ENCODE measurements at regions not wholly inside any gene's neighbourhood (a gene's known extent, or its start where the extent isn't known, plus 50 kb on each side); places are given as distances from the start of the nearest gene placed in this dataset.

- TF ChIP-seq EZH2 (IDR thresholded peaks at IDR 0.05; ENCODE audit: borderline replicate concordance, low read depth, low read length, severe bottlenecking) (no peak), CTCF (IDR thresholded peaks at IDR 0.05; ENCODE audit: borderline replicate concordance, extremely low read depth, low read length, poor library complexity, severe bottlenecking) (no peak)
Observed at GRCh38 chr7:10637991-10638390, 335.7 kb upstream of the PHF14 start.
